ENCODE measurements at regions not wholly inside any gene's neighbourhood (a gene's known extent, or its start where the extent isn't known, plus 50 kb on each side); places are given as distances from the start of the nearest gene placed in this dataset.

- TF ChIP-seq CTCF (IDR thresholded peaks at IDR 0.05; ENCODE audit: control extremely low read depth in 1 of 3, insufficient read depth in 1 of 3, low read depth in 1 of 3, low read length in 3 of 3) (no peak), EP300 (IDR thresholded peaks at IDR 0.05; ENCODE audit: borderline replicate concordance in 1 of 2, low read depth in 2 of 2, low read length in 2 of 2) (no peak), POLR2AphosphoS5 (IDR thresholded peaks at IDR 0.05; ENCODE audit: low read depth, low read length) (no peak), EZH2 (IDR thresholded peaks at IDR 0.05; ENCODE audit: low read depth, low read length, severe bottlenecking) (no peak), JUND (IDR thresholded peaks at IDR 0.05; ENCODE audit: low read length) (no peak), NRF1 (IDR thresholded peaks at IDR 0.05; ENCODE audit: low read depth, low read length) (no peak), POLR2A (IDR thresholded peaks at IDR 0.05; ENCODE audit: control extremely low read depth in 1 of 2, low read depth in 2 of 2, low read length in 2 of 2) (no peak), TEAD4 (IDR thresholded peaks at IDR 0.05; ENCODE audit: low read depth, low read length) (no peak), SRF (IDR thresholded peaks at IDR 0.05; ENCODE audit: low read depth, low read length) (no peak), TAF1 (IDR thresholded peaks at IDR 0.05; ENCODE audit: low read depth, low read length) (no peak), SUZ12 (IDR thresholded peaks at IDR 0.05; ENCODE audit: low read length) (no peak), SIX5 (IDR thresholded peaks at IDR 0.05; ENCODE audit: low read depth, low read length) (no peak), MAFK (IDR thresholded peaks at IDR 0.05; ENCODE audit: low read depth, low read length) (no peak), SIN3A (conservative IDR thresholded peaks at IDR 0.05 in 1 of 2, IDR thresholded peaks at IDR 0.05 in 1 of 2; ENCODE audit: low read depth in 1 of 2, low read length in 2 of 2) (no peak)
These were observed 176.3 kb downstream of the ZNF621 start for GRCh38 chr3:40701016-40701588.
